CD4-positive, alpha-beta T cell (primary cell): ENCODE measurements at regions not wholly inside any gene's neighbourhood (a gene's known extent, or its start where the extent isn't known, plus 50 kb on each side); places are given as distances from the start of the nearest gene placed in this dataset.
A peak's percentile ranks its signal among the peaks of the same experiment; 100 is the strongest.

Experiments
- ATAC-seq: fragments of 200-7000 bp; cut with Tn5 transposase; one replicate; pipeline ENCODE4 v1.10.0; 2022; ENCODE audit warnings: mild to moderate bottlenecking; ENCODE audit not compliant: poor library complexity
- CTCF ChIA-PET: fragments of 350-600 bp; sonication (Branson Sonifier 250); formaldehyde crosslinking; loops from one replicate; lab custom pipeline; 2021; ENCODE audit warnings: antibody characterized with exemption, inconsistent platforms; lab: Charles Lee
- POLR2A ChIA-PET: fragments of 350-600 bp; sonication (Branson Sonifier 250); formaldehyde crosslinking; loops from one replicate; lab custom pipeline; 2021; ENCODE audit warnings: antibody characterized with exemption, inconsistent platforms; lab: Charles Lee
- DNase-seq, 14 experiments: peaks; one replicate each; pipeline ENCODE4 v3.0.0-alpha.2; 2013 to 2020; ENCODE audit warnings: mixed read lengths in 2 of 14
- H3K27ac ChIP-seq, 2 donors: one replicate each; pipeline versions ENCODE4 v1.5.1 to v1.7.0; 2013; ENCODE audit warnings: low read length in 2 of 2, low read depth in 1 of 2, mild to moderate bottlenecking in 1 of 2
- H3K27me3 ChIP-seq, 2 experiments: 1 replicate in 1 of 2; 2 replicates in 1 of 2; pipeline versions ENCODE4 v1.6.1 to v1.7.0; 2013; ENCODE audit warnings: low read length in 2 of 2, control low read depth in 1 of 2, mild to moderate bottlenecking in 1 of 2, moderate library complexity in 1 of 2; ENCODE audit not compliant: insufficient read depth in 2 of 2, control insufficient read depth in 1 of 2
- H3K36me3 ChIP-seq: one replicate; pipeline ENCODE4 v1.6.1; 2013; ENCODE audit warnings: low read length, control low read depth; ENCODE audit not compliant: insufficient read depth
- H3K4me1 ChIP-seq: one replicate; pipeline ENCODE4 v1.6.1; 2013; ENCODE audit warnings: low read length, control low read depth; ENCODE audit not compliant: insufficient read depth
- H3K4me3 ChIP-seq: one replicate; pipeline ENCODE4 v1.5.1; 2013; ENCODE audit warnings: mild to moderate bottlenecking, low read length, moderate library complexity
- H3K9me3 ChIP-seq, 2 experiments: 1 replicate in 1 of 2; 2 replicates in 1 of 2; pipeline versions ENCODE4 v1.6.1 to v1.7.0; 2013; ENCODE audit warnings: low read length in 2 of 2, mild to moderate bottlenecking in 2 of 2, control low read depth in 1 of 2, moderate library complexity in 1 of 2; ENCODE audit not compliant: control insufficient read depth in 1 of 2, insufficient read depth in 1 of 2
- H3K27ac Mint-ChIP-seq: one replicate; pipeline ENCODE4 v1.8.0; 2020; ENCODE audit warnings: mixed read lengths
- H3K27me3 Mint-ChIP-seq: one replicate; pipeline ENCODE4 v1.8.0; 2021; ENCODE audit warnings: mixed read lengths
- H3K36me3 Mint-ChIP-seq: one replicate; pipeline ENCODE4 v1.8.0; 2021; ENCODE audit warnings: low read depth, mixed read lengths
- H3K4me1 Mint-ChIP-seq: one replicate; pipeline ENCODE4 v1.8.0; 2021; ENCODE audit warnings: low read depth, mixed read lengths
- H3K4me3 Mint-ChIP-seq: one replicate; pipeline ENCODE4 v1.8.0; 2020; ENCODE audit warnings: mild to moderate bottlenecking, mixed read lengths
- H3K9me3 Mint-ChIP-seq: one replicate; pipeline ENCODE4 v1.8.0; 2020; ENCODE audit warnings: mixed read lengths
- intact Hi-C, 2 experiments: fragments of 100-400 bp; cut with DNase I in 1 of 2; cut with micrococcal nuclease in 1 of 2; formaldehyde crosslinking; loops; one replicate each; pipeline versions ENCODE4 v1.15.1 to v1.9.0; 2023 to 2025; cut with DNase I, micrococcal nuclease
- TF ChIP-seq, protein P1 (sequence below): fragments of 200-600 bp; IDR thresholded peaks from one replicate; pipeline ENCODE4 v1.8.0; 2022; ENCODE audit warnings: antibody characterized with exemption, mild to moderate bottlenecking

DNA sequence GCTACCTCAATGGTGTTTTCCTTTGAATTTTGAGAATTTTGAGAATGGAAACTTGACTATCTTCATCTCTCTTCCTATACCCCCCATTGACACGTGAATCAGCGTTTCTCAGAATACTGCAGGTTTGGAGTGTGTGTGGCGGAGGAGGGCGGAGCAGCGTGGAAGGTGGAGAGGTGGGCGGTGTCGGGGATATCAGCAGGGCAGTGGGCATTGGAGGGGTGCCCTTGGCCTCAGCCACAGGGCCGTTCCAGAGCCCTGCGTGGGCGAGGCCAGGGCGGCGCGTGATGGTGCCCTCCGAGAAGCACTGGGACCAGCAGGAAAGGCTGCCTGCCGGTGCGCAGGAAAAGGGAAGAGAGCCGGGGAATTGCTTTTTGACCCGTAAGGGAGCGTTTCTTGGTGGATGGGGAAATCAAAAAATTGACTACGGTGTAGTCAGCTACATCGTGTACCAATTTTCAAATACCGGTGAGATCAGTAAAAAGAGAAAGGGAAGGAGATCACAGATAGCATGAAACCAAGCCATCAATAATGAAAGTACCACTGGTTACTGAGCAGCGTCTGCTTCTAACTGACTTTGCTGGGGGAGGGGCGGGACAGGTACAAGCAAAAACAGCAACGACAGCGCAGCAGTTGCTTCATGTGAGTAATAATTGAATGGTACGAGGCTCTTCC, 82.7 kb upstream of the DUSP22 start:
- H3K27me3 Mint-ChIP-seq, result no peaks in the 10 kb centered on the region
- intact Hi-C loops, result no loop called here
- no peak overlapping the region for H3K27ac ChIP-seq
- ATAC-seq (peak; percentile 81), DNase-seq (peak in 11 of 14 experiments; percentile 16 to 64 (median 38))
- peak overlapping the region; percentile 55 for H3K4me3 ChIP-seq
- peak overlapping the region; percentile 93 for H3K4me3 Mint-ChIP-seq
- H3K36me3 ChIP-seq, result no peaks in the 10 kb centered on the region
- peak overlapping the region; percentile 70 for H3K27ac Mint-ChIP-seq
- POLR2A ChIA-PET, result interaction anchor here (0.8 to 1.3 kb wide), 2 partner anchors 12 to 14 kb away, joined by 3 to 4 read pairs; no protein-coding TSS in a partner anchor
- CTCF ChIA-PET, result no interaction called here
- no peaks in the 10 kb centered on the region for H3K27me3 ChIP-seq
- H3K9me3 Mint-ChIP-seq, result no peaks in the 10 kb centered on the region
- TF ChIP-seq, protein P1, sequence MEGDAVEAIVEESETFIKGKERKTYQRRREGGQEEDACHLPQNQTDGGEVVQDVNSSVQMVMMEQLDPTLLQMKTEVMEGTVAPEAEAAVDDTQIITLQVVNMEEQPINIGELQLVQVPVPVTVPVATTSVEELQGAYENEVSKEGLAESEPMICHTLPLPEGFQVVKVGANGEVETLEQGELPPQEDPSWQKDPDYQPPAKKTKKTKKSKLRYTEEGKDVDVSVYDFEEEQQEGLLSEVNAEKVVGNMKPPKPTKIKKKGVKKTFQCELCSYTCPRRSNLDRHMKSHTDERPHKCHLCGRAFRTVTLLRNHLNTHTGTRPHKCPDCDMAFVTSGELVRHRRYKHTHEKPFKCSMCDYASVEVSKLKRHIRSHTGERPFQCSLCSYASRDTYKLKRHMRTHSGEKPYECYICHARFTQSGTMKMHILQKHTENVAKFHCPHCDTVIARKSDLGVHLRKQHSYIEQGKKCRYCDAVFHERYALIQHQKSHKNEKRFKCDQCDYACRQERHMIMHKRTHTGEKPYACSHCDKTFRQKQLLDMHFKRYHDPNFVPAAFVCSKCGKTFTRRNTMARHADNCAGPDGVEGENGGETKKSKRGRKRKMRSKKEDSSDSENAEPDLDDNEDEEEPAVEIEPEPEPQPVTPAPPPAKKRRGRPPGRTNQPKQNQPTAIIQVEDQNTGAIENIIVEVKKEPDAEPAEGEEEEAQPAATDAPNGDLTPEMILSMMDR, result no peak
- H3K4me1 ChIP-seq, result peaks cover 16% of the 10 kb centered on the region
- H3K4me1 Mint-ChIP-seq, result peaks cover 12% of the 10 kb centered on the region
- peaks cover 0 to 5% of the 10 kb centered on the region in 2 experiments for H3K9me3 ChIP-seq
- no peaks in the 10 kb centered on the region for H3K36me3 Mint-ChIP-seq

GRCh38 chr6:210104-210456, 82.2 kb upstream of the DUSP22 start:
- Mint-ChIP-seq H3K4me3 (peak overlapping the region; percentile 93), H3K27ac (peak overlapping the region; percentile 70), H3K27me3 (no peaks in the 10 kb centered on the region), H3K36me3 (no peaks in the 10 kb centered on the region), H3K9me3 (no peaks in the 10 kb centered on the region), H3K4me1 (peaks cover 12% of the 10 kb centered on the region)
- Histone ChIP-seq H3K36me3 (no peaks in the 10 kb centered on the region), H3K4me3 (peak overlapping the region; percentile 55), H3K9me3 (peaks cover 0 to 5% of the 10 kb centered on the region in 2 experiments), H3K27me3 (no peaks in the 10 kb centered on the region), H3K4me1 (peaks cover 16% of the 10 kb centered on the region), H3K27ac (no peak overlapping the region)
- ChIA-PET CTCF (no interaction called here), POLR2A (no interaction called here)
- DNase-seq (no peak), ATAC-seq (no peak)
- intact Hi-C loops, result no loop called here
- TF ChIP-seq, protein P1, result no peak

GRCh38 chr6:210778-211374, 81.4 kb upstream of the DUSP22 start:
- TF ChIP-seq, protein P1, result no peak
- intact Hi-C loops, result no loop called here
- H3K36me3 Mint-ChIP-seq, result no peaks in the 10 kb centered on the region
- Histone ChIP-seq H3K4me3 (no peak overlapping the region), H3K27me3 (no peaks in the 10 kb centered on the region), H3K4me1 (peaks cover 22% of the 10 kb centered on the region), H3K9me3 (peaks cover 0 to 5% of the 10 kb centered on the region in 2 experiments), H3K36me3 (no peaks in the 10 kb centered on the region), H3K27ac (no peak overlapping the region)
- H3K4me1 Mint-ChIP-seq, result peaks cover 17% of the 10 kb centered on the region
- no peaks in the 10 kb centered on the region for H3K9me3 Mint-ChIP-seq
- peak overlapping the region; percentile 32 for H3K4me3 Mint-ChIP-seq
- ChIA-PET CTCF (no interaction called here), POLR2A (no interaction called here)
- DNase-seq, result no peak
- H3K27me3 Mint-ChIP-seq, result no peaks in the 10 kb centered on the region
- no peak overlapping the region for H3K27ac Mint-ChIP-seq
- ATAC-seq, result no peak
